B cell (primary cell): ENCODE measurements at regions not wholly inside any gene's neighbourhood (a gene's known extent, or its start where the extent isn't known, plus 50 kb on each side); places are given as distances from the start of the nearest gene placed in this dataset.

Experiments
- ATAC-seq: fragments of 200-7000 bp; cut with Tn5 transposase; one replicate; pipeline ENCODE4 v1.10.0; 2021; ENCODE audit warnings: low read depth, mild to moderate bottlenecking, moderate number of reproducible peaks, moderate library complexity
- CTCF ChIA-PET: fragments of 350-600 bp; sonication (Branson Sonifier 250); formaldehyde crosslinking; loops from one replicate; lab custom pipeline; 2021; ENCODE audit warnings: antibody characterized with exemption, inconsistent platforms; lab: Charles Lee
- POLR2A ChIA-PET: fragments of 350-600 bp; sonication (Branson Sonifier 250); formaldehyde crosslinking; loops from one replicate; lab custom pipeline; 2021; ENCODE audit warnings: antibody characterized with exemption; lab: Charles Lee
- DNase-seq: peaks from one replicate; pipeline ENCODE4 v3.0.0; 2013
- H2AFZ ChIP-seq: 2 replicates; pipeline ENCODE4 v1.6.1; 2012; ENCODE audit warnings: mild to moderate bottlenecking, low read depth, low read length; ENCODE audit not compliant: insufficient read depth, poor library complexity, severe bottlenecking
- H3K27ac ChIP-seq, 2 donors: 1 replicate in 1 of 2; 2 replicates in 1 of 2; pipeline ENCODE4 v1.5.1; 2012 to 2013; ENCODE audit warnings: low read length in 2 of 2, mild to moderate bottlenecking in 2 of 2, moderate library complexity in 1 of 2
- H3K27me3 ChIP-seq, 4 experiments: fragments of 200-600 bp in 1 of 4; sonication (generic) in 1 of 4; replicated peaks in 1 of 4; 1 replicate in 2 of 4; 2 replicates in 2 of 4; pipeline versions ENCODE4 v1.6.1 to v1.7.0; 2013 to 2016; ENCODE audit warnings: low read length in 3 of 4, mild to moderate bottlenecking in 2 of 4, mixed read lengths in 1 of 4, moderate library complexity in 1 of 4; ENCODE audit not compliant: insufficient read depth in 4 of 4, control insufficient read depth in 3 of 4; ENCODE audit errors: control extremely low read depth in 1 of 4
- H3K36me3 ChIP-seq, 2 experiments: replicated peaks in 1 of 2; 1 replicate in 1 of 2; 2 replicates in 1 of 2; pipeline versions ENCODE4 v1.6.1 to v1.7.1; 2013; ENCODE audit warnings: low read length in 1 of 2; ENCODE audit not compliant: insufficient read depth in 2 of 2, control insufficient read depth in 1 of 2; ENCODE audit errors: control extremely low read depth in 1 of 2, extremely low read depth in 1 of 2
- H3K4me1 ChIP-seq, 2 donors: fragments of 200-600 bp in 1 of 2; sonication (generic) in 1 of 2; 1 replicate in 1 of 2; 2 replicates in 1 of 2; pipeline versions ENCODE4 v1.5.1 to v1.6.1; 2013 to 2017; ENCODE audit warnings: low read length in 2 of 2; ENCODE audit not compliant: control insufficient read depth in 2 of 2, insufficient read depth in 2 of 2
- H3K4me2 ChIP-seq: replicated peaks from 2 replicates; pipeline ENCODE3; 2012; ENCODE audit warnings: mild to moderate bottlenecking, low read depth, low read length; ENCODE audit not compliant: poor library complexity, severe bottlenecking
- H3K4me3 ChIP-seq, 5 experiments: fragments of 200-600 bp in 1 of 5; sonication (generic) in 1 of 5; 1 replicate in 3 of 5; 2 replicates in 2 of 5; pipeline versions ENCODE4 v1.5.1 to v1.7.0; 2011 to 2016; ENCODE audit warnings: low read length in 4 of 5, mild to moderate bottlenecking in 4 of 5, low read depth in 2 of 5, control low read depth in 1 of 5, moderate library complexity in 1 of 5; ENCODE audit not compliant: insufficient read depth in 1 of 5; ENCODE audit errors: control extremely low read depth in 1 of 5, extremely low read depth in 1 of 5
- H3K79me2 ChIP-seq: fragments of 200-600 bp; sonication (generic); one replicate; pipeline ENCODE4 v1.6.0; 2016; ENCODE audit warnings: low read length; ENCODE audit not compliant: control insufficient read depth, insufficient read depth
- H3K9ac ChIP-seq: fragments of 200-600 bp; sonication (generic); 2 replicates; pipeline ENCODE4 v1.6.1; 2017; ENCODE audit warnings: mild to moderate bottlenecking, low read length, moderate library complexity
- H3K9me3 ChIP-seq, 3 donors: one replicate each; pipeline versions ENCODE4 v1.6.1 to v1.7.1; 2013; ENCODE audit warnings: low read length in 2 of 3; ENCODE audit not compliant: control insufficient read depth in 2 of 3, insufficient read depth in 1 of 3; ENCODE audit errors: control extremely low read depth in 1 of 3
- H4K20me1 ChIP-seq: 2 replicates; pipeline ENCODE4 v1.6.0; 2012; ENCODE audit warnings: mild to moderate bottlenecking, low read length; ENCODE audit not compliant: insufficient read depth, control insufficient read depth, poor library complexity, severe bottlenecking
- H3K27ac Mint-ChIP-seq: one replicate; pipeline ENCODE4 v1.8.0; 2021; ENCODE audit warnings: mixed read lengths
- H3K27me3 Mint-ChIP-seq: one replicate; pipeline ENCODE4 v1.8.0; 2021; ENCODE audit warnings: mixed read lengths
- H3K4me1 Mint-ChIP-seq: one replicate; pipeline ENCODE4 v1.8.0; 2021; ENCODE audit warnings: mixed read lengths
- H3K4me3 Mint-ChIP-seq: one replicate; pipeline ENCODE4 v1.8.0; 2021; ENCODE audit warnings: mixed read lengths
- H3K9me3 Mint-ChIP-seq: one replicate; pipeline ENCODE4 v1.8.0; 2022; ENCODE audit warnings: mixed read lengths; ENCODE audit not compliant: insufficient read depth
- EZH2 ChIP-seq: IDR thresholded peaks from 2 replicates; pipeline ENCODE4 v1.6.1; 2012; ENCODE audit warnings: borderline replicate concordance, low read depth, mild to moderate bottlenecking, moderate library complexity, low read length; ENCODE audit not compliant: insufficient read depth, poor library complexity, severe bottlenecking
- WGBS: methylation state at CpG from one replicate; pipeline ENCODE4 v1.1.5; 2013; ENCODE audit warnings: missing lambda C conversion rate; ENCODE audit not compliant: insufficient coverage; 5-methylcytosine and 5-hydroxymethylcytosine counted together
- intact Hi-C: fragments of 100-400 bp; cut with micrococcal nuclease; formaldehyde crosslinking; loops from one replicate; pipeline ENCODE4 v1.10.0; 2022
- TF ChIP-seq, protein P1 (sequence below): fragments of 200-600 bp; IDR thresholded peaks from one replicate; pipeline ENCODE4 v1.8.0; 2022; ENCODE audit warnings: antibody characterized with exemption, mild to moderate bottlenecking

- no peak overlapping the region for H3K27ac ChIP-seq
- H3K27me3 Mint-ChIP-seq, result no peaks in the 10 kb centered on the region
- H3K4me1 ChIP-seq, result no peaks in the 10 kb centered on the region
- H3K36me3 ChIP-seq, result no peaks in the 10 kb centered on the region
- intact Hi-C loops, result no loop called here
- H2AFZ ChIP-seq, result no peak overlapping the region
- no peak for ATAC-seq
- no peaks in the 10 kb centered on the region for H3K9me3 ChIP-seq
- WGBS, result no CpG with 5 or more reads among the region's 2 CpGs
- no peaks in the 10 kb centered on the region for H3K27me3 ChIP-seq
- H3K4me1 Mint-ChIP-seq, result no peaks in the 10 kb centered on the region
- peaks cover 5% of the 10 kb centered on the region for H3K9me3 Mint-ChIP-seq
- TF ChIP-seq EZH2, result no peak
- TF ChIP-seq, protein P1, sequence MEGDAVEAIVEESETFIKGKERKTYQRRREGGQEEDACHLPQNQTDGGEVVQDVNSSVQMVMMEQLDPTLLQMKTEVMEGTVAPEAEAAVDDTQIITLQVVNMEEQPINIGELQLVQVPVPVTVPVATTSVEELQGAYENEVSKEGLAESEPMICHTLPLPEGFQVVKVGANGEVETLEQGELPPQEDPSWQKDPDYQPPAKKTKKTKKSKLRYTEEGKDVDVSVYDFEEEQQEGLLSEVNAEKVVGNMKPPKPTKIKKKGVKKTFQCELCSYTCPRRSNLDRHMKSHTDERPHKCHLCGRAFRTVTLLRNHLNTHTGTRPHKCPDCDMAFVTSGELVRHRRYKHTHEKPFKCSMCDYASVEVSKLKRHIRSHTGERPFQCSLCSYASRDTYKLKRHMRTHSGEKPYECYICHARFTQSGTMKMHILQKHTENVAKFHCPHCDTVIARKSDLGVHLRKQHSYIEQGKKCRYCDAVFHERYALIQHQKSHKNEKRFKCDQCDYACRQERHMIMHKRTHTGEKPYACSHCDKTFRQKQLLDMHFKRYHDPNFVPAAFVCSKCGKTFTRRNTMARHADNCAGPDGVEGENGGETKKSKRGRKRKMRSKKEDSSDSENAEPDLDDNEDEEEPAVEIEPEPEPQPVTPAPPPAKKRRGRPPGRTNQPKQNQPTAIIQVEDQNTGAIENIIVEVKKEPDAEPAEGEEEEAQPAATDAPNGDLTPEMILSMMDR, result no peak
- no peaks in the 10 kb centered on the region for H3K79me2 ChIP-seq
- CTCF ChIA-PET, result no interaction called here
- H3K27ac Mint-ChIP-seq, result no peak overlapping the region
- no peaks in the 10 kb centered on the region for H4K20me1 ChIP-seq
- no peak overlapping the region for H3K9ac ChIP-seq
- H3K4me3 ChIP-seq, result no peak overlapping the region
- POLR2A ChIA-PET, result no interaction called here
- DNase-seq, result no peak
- no peak overlapping the region for H3K4me3 Mint-ChIP-seq
- H3K4me2 ChIP-seq, result no peak overlapping the region
Observed at GRCh38 chr4:189519186-189519585, 421.5 kb upstream of the FRG1 start.

GRCh38 chr4:189525304-189525703 lies 415.4 kb upstream of the FRG1 start:
- ChIA-PET CTCF (no interaction called here), POLR2A (no interaction called here)
- H3K27ac Mint-ChIP-seq, result no peak overlapping the region
- no peak overlapping the region for H3K4me3 ChIP-seq
- peaks cover 22% of the 10 kb centered on the region for H3K9me3 Mint-ChIP-seq
- ATAC-seq, result no peak
- H3K4me1 ChIP-seq, result no peaks in the 10 kb centered on the region
- H3K79me2 ChIP-seq, result no peaks in the 10 kb centered on the region
- no peak for TF ChIP-seq EZH2
- TF ChIP-seq, protein P1, result no peak
- H3K9me3 ChIP-seq, result peaks cover 0 to 10% (median 8%) of the 10 kb centered on the region in 3 donors
- no peak overlapping the region for H3K9ac ChIP-seq
- DNase-seq, result no peak
- H3K27ac ChIP-seq, result no peak overlapping the region
- no peak overlapping the region for H3K4me2 ChIP-seq
- H3K36me3 ChIP-seq, result no peaks in the 10 kb centered on the region
- H3K27me3 ChIP-seq, result no peaks in the 10 kb centered on the region
- no peak overlapping the region for H2AFZ ChIP-seq
- H3K4me1 Mint-ChIP-seq, result no peaks in the 10 kb centered on the region
- H3K4me3 Mint-ChIP-seq, result no peak overlapping the region
- intact Hi-C loops, result no loop called here
- H4K20me1 ChIP-seq, result no peaks in the 10 kb centered on the region
- 69% methylated on average over 4 of the region's 4 CpGs for WGBS
- H3K27me3 Mint-ChIP-seq, result no peaks in the 10 kb centered on the region
